SU-DHL-6 (cell line): ENCODE measurements at regions not wholly inside any gene's neighbourhood (a gene's known extent, or its start where the extent isn't known, plus 50 kb on each side); places are given as distances from the start of the nearest gene placed in this dataset.
"Not testable (repeated sequence)": the region's sequence is repeated elsewhere in the genome, so short reads cannot be mapped to it uniquely, and the experiment has no call there.

ENCODE experiments used
- H2AFZ ChIP-seq: fragments of 200-600 bp; sonication (generic); 2 replicates; pipeline ENCODE4 v1.6.1; 2014; ENCODE audit warnings: low read depth, mild to moderate bottlenecking, moderate library complexity, mixed read lengths, antibody characterized with exemption, low read length; ENCODE audit not compliant: severe bottlenecking
- H3F3A ChIP-seq: fragments of 200-600 bp; shearing (Covaris generic); 2 replicates; pipeline ENCODE4 v1.6.0; 2016; ENCODE audit warnings: antibody characterized with exemption, mild to moderate bottlenecking; ENCODE audit not compliant: insufficient read depth
- H3K27ac ChIP-seq: fragments of 200-600 bp; sonication (generic); 2 replicates; pipeline ENCODE4 v1.5.1; 2016; ENCODE audit warnings: low read depth, mild to moderate bottlenecking, low read length, moderate library complexity, mixed read lengths
- H3K27me3 ChIP-seq: fragments of 200-600 bp; sonication (generic), shearing (Covaris generic); 2 replicates; pipeline ENCODE4 v1.6.0; 2014; ENCODE audit warnings: mild to moderate bottlenecking, low read length
- H3K36me3 ChIP-seq: fragments of 200-600 bp; sonication (generic); 2 replicates; pipeline ENCODE4 v1.6.1; 2014; ENCODE audit warnings: mild to moderate bottlenecking, low read length, mixed read lengths
- H3K4me2 ChIP-seq: fragments of 300-600, 200-600 bp; shearing (Covaris generic), sonication (generic); 2 replicates; pipeline ENCODE4 v1.6.0; 2014; ENCODE audit warnings: low read length, low read depth, mild to moderate bottlenecking; ENCODE audit not compliant: poor library complexity, severe bottlenecking
- H3K4me3 ChIP-seq: fragments of 200-600 bp; sonication (generic); 2 replicates; pipeline ENCODE4 v1.5.1; 2014; ENCODE audit warnings: antibody characterized with exemption, low read length, mild to moderate bottlenecking, mixed read lengths; ENCODE audit not compliant: insufficient read depth, poor library complexity, severe bottlenecking
- H3K79me2 ChIP-seq: fragments of 200-600 bp; sonication (generic); 2 replicates; pipeline ENCODE4 v1.6.1; 2014; ENCODE audit warnings: mild to moderate bottlenecking, low read length, moderate library complexity; ENCODE audit not compliant: insufficient read depth
- H3K9ac ChIP-seq: fragments of 200-600 bp; sonication (generic); 2 replicates; pipeline ENCODE4 v1.7.0; 2014; ENCODE audit warnings: mild to moderate bottlenecking, low read length
- H3K9me2 ChIP-seq: fragments of 200-600 bp; sonication (generic); replicated peaks from 2 replicates; pipeline ENCODE4 v1.6.1; 2014; ENCODE audit warnings: low read length; ENCODE audit not compliant: insufficient read depth
- H3K9me3 ChIP-seq: fragments of 200-600 bp; sonication (generic); 2 replicates; pipeline ENCODE4 v1.6.1; 2014; ENCODE audit warnings: low read length, mixed read lengths; ENCODE audit not compliant: insufficient read depth
- H4K20me1 ChIP-seq: fragments of 200-600 bp; sonication (generic); 2 replicates; pipeline ENCODE4 v1.6.1; 2014; ENCODE audit warnings: low read depth, mild to moderate bottlenecking, antibody characterized with exemption, low read length, moderate library complexity, mixed read lengths
- EZH2phosphoT487 ChIP-seq: fragments of 200-600 bp; sonication (generic), shearing (Covaris generic); conservative IDR thresholded peaks from 2 replicates; pipeline ENCODE4 v1.6.1; 2018; ENCODE audit warnings: mild to moderate bottlenecking, antibody characterized with exemption, low read length, moderate library complexity, mixed read lengths
- TF ChIP-seq, protein P1 (sequence below): fragments of 200-600 bp; sonication (generic); IDR thresholded peaks from one replicate; pipeline ENCODE4 v1.5.1; 2017; ENCODE audit warnings: antibody characterized with exemption, mild to moderate bottlenecking, low read length, moderate library complexity; ENCODE audit not compliant: insufficient read depth, poor library complexity, severe bottlenecking

DNA sequence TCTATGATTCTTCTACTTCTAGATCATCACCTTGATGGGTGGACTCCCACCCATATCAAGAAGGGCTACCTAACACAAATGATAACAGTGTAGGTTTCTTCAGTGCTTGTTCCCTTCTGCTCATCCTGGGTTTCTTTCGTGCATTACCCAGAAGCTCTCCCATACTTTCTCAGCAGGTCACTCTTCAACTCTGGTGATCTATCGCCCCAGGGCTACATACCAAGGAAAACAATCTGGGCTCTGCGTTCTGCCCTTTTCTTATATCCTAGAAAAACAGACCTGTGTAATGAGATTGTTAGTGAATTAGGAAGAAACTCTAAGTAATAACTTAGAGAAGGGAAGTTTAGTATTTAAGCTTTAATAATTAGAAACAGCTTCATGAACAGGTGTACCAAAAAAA lies 370.6 kb upstream of the SPAG17 start:
- no peaks in the 10 kb centered on the region for H3K9me3 ChIP-seq
- H3K9me2 ChIP-seq: no peaks in the 10 kb centered on the region
- TF ChIP-seq, protein P1, sequence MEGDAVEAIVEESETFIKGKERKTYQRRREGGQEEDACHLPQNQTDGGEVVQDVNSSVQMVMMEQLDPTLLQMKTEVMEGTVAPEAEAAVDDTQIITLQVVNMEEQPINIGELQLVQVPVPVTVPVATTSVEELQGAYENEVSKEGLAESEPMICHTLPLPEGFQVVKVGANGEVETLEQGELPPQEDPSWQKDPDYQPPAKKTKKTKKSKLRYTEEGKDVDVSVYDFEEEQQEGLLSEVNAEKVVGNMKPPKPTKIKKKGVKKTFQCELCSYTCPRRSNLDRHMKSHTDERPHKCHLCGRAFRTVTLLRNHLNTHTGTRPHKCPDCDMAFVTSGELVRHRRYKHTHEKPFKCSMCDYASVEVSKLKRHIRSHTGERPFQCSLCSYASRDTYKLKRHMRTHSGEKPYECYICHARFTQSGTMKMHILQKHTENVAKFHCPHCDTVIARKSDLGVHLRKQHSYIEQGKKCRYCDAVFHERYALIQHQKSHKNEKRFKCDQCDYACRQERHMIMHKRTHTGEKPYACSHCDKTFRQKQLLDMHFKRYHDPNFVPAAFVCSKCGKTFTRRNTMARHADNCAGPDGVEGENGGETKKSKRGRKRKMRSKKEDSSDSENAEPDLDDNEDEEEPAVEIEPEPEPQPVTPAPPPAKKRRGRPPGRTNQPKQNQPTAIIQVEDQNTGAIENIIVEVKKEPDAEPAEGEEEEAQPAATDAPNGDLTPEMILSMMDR: no peak
- TF ChIP-seq EZH2phosphoT487: no peak
- H3K4me3 ChIP-seq: no peak overlapping the region
- no peaks in the 10 kb centered on the region for H3K36me3 ChIP-seq
- no peak overlapping the region for H3K4me2 ChIP-seq
- H4K20me1 ChIP-seq: no peaks in the 10 kb centered on the region
- no peaks in the 10 kb centered on the region for H3K79me2 ChIP-seq
- H3K27ac ChIP-seq: no peak overlapping the region
- H3K9ac ChIP-seq: no peak overlapping the region
- H3K27me3 ChIP-seq: no peaks in the 10 kb centered on the region
- H2AFZ ChIP-seq: no peak overlapping the region
- H3F3A ChIP-seq: no peaks in the 10 kb centered on the region

DNA sequence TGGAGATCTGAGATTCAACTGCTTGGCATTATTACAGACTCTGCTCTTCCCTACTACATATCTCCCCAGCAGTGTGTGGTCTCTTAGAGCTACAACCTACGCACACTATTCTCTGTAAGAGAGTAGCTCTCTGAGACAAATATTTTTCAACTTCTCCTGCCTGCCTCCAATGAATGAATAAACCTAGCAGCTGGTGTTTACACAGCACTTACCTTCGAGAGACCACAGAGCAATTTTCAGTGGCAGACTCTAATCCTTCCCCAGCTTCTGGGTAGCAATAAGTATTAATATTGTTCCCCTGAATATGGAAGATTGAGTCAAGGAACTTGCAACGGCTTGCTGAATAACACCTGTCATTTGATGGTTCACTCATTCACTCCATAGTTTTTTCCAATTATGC lies 350.9 kb upstream of the SPAG17 start:
- Histone ChIP-seq H3K9ac (no peak overlapping the region), H3K79me2 (no peaks in the 10 kb centered on the region), H3K4me2 (no peak overlapping the region), H4K20me1 (no peaks in the 10 kb centered on the region), H3K27ac (no peak overlapping the region), H3K36me3 (no peaks in the 10 kb centered on the region), H3K9me2 (no peaks in the 10 kb centered on the region), H3K27me3 (no peaks in the 10 kb centered on the region), H2AFZ (no peak overlapping the region), H3F3A (no peaks in the 10 kb centered on the region), H3K4me3 (no peak overlapping the region), H3K9me3 (no peaks in the 10 kb centered on the region)
- TF ChIP-seq, protein P1: no peak
- no peak for TF ChIP-seq EZH2phosphoT487

DNA sequence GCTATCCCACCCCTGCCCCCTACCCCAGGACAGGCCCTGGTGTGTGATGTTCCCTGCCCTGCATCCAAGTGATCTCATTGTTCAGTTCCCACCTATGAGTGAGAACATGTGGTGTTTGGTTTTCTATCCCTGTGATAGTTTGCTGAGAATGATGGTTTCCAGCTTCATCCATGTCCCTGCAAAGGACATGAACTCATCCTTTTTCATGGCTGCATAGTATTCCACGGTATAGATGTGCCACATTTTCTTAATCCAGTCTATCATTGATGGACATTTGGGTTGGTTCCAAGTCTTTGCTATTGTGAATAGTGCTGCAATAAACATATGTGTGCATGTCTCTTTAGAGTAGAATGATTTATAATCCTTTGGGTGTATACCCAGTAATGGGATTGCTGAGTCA lies 326.9 kb upstream of the SPAG17 start:
- H3K9me3 ChIP-seq, H3K27me3 ChIP-seq, H3K4me3 ChIP-seq, H3K36me3 ChIP-seq, H3K27ac ChIP-seq, H3K9ac ChIP-seq, H2AFZ ChIP-seq, H3K4me2 ChIP-seq, H3K79me2 ChIP-seq, H3F3A ChIP-seq, H3K9me2 ChIP-seq, H4K20me1 ChIP-seq: not testable (repeated sequence)

DNA sequence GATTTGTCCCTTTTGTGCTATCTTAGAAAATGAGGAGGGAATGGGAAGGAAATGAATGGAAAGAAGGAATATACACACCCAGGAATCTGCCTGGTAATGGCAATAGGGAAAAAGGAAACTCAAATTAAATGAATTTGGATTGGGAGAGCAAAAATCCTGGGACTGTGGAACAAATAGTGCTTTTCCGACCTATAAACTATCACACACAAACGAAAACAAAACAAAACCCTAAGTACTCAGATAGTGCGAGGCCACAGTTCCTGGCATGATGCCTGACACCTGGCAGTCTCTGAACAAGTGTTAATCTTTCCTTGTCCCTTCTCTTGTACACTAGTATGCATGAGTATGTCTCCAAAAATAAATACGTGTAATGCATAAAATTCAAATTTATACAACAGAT lies 319.8 kb upstream of the SPAG17 start:
- H3K79me2 ChIP-seq: no peaks in the 10 kb centered on the region
- H2AFZ ChIP-seq: no peak overlapping the region
- no peaks in the 10 kb centered on the region for H3K36me3 ChIP-seq
- TF ChIP-seq, protein P1: no peak
- TF ChIP-seq EZH2phosphoT487: no peak
- no peaks in the 10 kb centered on the region for H3K27me3 ChIP-seq
- no peaks in the 10 kb centered on the region for H3K9me2 ChIP-seq
- H3K4me2 ChIP-seq: no peak overlapping the region
- H3K27ac ChIP-seq: no peak overlapping the region
- H3K4me3 ChIP-seq: no peak overlapping the region
- no peaks in the 10 kb centered on the region for H3K9me3 ChIP-seq
- H3F3A ChIP-seq: no peaks in the 10 kb centered on the region
- no peak overlapping the region for H3K9ac ChIP-seq
- no peaks in the 10 kb centered on the region for H4K20me1 ChIP-seq
